DND-41 (cell line): ENCODE measurements at regions not wholly inside any gene's neighbourhood (a gene's known extent, or its start where the extent isn't known, plus 50 kb on each side); places are given as distances from the start of the nearest gene placed in this dataset.

Source experiments
- ATAC-seq: fragments of 200-7000 bp; cut with Tn5 transposase; 3 replicates; pipeline ENCODE4 v1.9.1; 2021; ENCODE audit warnings: low read depth; ENCODE audit not compliant: insufficient read depth
- DNase-seq: peaks from one replicate; pipeline ENCODE4 v3.0.0-alpha.2; 2020
- H2AFZ ChIP-seq: 2 replicates; pipeline ENCODE4 v1.6.0; 2012; ENCODE audit warnings: low read depth, low read length
- H3K27ac ChIP-seq: 2 replicates; pipeline ENCODE4 v1.5.1; 2012; ENCODE audit warnings: low read length, inconsistent platforms
- H3K27me3 ChIP-seq: fragments of 200-600 bp; sonication (generic); 2 replicates; pipeline ENCODE4 v1.6.0; 2012; ENCODE audit warnings: low read length, mild to moderate bottlenecking, inconsistent platforms; ENCODE audit not compliant: insufficient read depth, poor library complexity
- H3K36me3 ChIP-seq: 2 replicates; pipeline ENCODE4 v1.5.1; 2012; ENCODE audit warnings: low read length, inconsistent platforms; ENCODE audit not compliant: insufficient read depth
- H3K4me1 ChIP-seq: 2 replicates; pipeline ENCODE4 v1.5.1; 2012; ENCODE audit warnings: mild to moderate bottlenecking, low read length; ENCODE audit not compliant: insufficient read depth
- H3K4me2 ChIP-seq: 2 replicates; pipeline ENCODE4 v1.6.0; 2012; ENCODE audit warnings: mild to moderate bottlenecking, moderate library complexity, low read length, inconsistent platforms; ENCODE audit not compliant: insufficient read depth
- H3K4me3 ChIP-seq, 2 experiments: fragments of 200-600 bp in 1 of 2; shearing (Covaris generic) in 1 of 2; 2 replicates each; pipeline ENCODE4 v1.5.1; 2012 to 2016; ENCODE audit warnings: inconsistent platforms in 2 of 2, low read length in 2 of 2, mild to moderate bottlenecking in 2 of 2, low read depth in 1 of 2, moderate library complexity in 1 of 2
- H3K79me2 ChIP-seq: 2 replicates; pipeline ENCODE4 v1.6.0; 2012; ENCODE audit warnings: low read length, inconsistent platforms; ENCODE audit not compliant: insufficient read depth
- H3K9ac ChIP-seq: 2 replicates; pipeline ENCODE4 v1.6.0; 2012; ENCODE audit warnings: low read depth, mild to moderate bottlenecking, inconsistent platforms, low read length, moderate library complexity
- H3K9me3 ChIP-seq: 2 replicates; pipeline ENCODE4 v1.5.1; 2012; ENCODE audit warnings: low read length, moderate library complexity, mild to moderate bottlenecking, inconsistent platforms; ENCODE audit not compliant: insufficient read depth, severe bottlenecking
- H4K20me1 ChIP-seq: 2 replicates; pipeline ENCODE4 v1.6.0; 2012; ENCODE audit warnings: low read length; ENCODE audit not compliant: insufficient read depth
- EZH2 ChIP-seq: IDR thresholded peaks from 3 replicates; pipeline ENCODE4 v1.6.1; 2012; ENCODE audit warnings: borderline replicate concordance, low read depth, mild to moderate bottlenecking, moderate library complexity, low read length, inconsistent platforms; ENCODE audit not compliant: severe bottlenecking
- TF ChIP-seq, protein P1 (sequence below): IDR thresholded peaks from 2 replicates; pipeline ENCODE4 v1.5.1; 2012; ENCODE audit warnings: borderline replicate concordance, low read length, moderate library complexity, mild to moderate bottlenecking; ENCODE audit not compliant: poor library complexity, severe bottlenecking; ENCODE audit errors: extremely low read depth

DNA sequence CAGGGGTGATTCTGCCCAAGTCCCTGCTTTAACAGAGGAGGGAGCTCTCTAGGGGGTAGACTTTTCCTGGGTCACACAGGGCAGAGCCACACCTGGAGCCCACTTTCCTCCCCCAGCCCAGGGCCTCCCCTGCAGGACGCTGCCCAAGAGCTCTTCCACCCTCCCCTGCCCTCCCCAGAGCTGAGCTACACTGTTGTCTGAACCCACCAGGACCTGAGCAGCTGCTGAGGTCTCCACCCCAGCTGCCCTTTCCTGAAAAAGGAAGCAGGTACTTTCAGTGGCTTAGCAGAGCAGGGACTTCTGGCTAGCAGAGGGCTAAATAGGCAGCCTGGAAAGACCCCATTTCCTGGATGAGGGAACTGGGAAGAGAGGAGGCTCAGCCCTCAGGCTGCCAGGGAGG is 169.3 kb upstream of the ETV3 start:
- no peak overlapping the region for H3K27ac ChIP-seq
- no peak for TF ChIP-seq EZH2
- TF ChIP-seq, protein P1, sequence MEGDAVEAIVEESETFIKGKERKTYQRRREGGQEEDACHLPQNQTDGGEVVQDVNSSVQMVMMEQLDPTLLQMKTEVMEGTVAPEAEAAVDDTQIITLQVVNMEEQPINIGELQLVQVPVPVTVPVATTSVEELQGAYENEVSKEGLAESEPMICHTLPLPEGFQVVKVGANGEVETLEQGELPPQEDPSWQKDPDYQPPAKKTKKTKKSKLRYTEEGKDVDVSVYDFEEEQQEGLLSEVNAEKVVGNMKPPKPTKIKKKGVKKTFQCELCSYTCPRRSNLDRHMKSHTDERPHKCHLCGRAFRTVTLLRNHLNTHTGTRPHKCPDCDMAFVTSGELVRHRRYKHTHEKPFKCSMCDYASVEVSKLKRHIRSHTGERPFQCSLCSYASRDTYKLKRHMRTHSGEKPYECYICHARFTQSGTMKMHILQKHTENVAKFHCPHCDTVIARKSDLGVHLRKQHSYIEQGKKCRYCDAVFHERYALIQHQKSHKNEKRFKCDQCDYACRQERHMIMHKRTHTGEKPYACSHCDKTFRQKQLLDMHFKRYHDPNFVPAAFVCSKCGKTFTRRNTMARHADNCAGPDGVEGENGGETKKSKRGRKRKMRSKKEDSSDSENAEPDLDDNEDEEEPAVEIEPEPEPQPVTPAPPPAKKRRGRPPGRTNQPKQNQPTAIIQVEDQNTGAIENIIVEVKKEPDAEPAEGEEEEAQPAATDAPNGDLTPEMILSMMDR = no peak
- H3K4me2 ChIP-seq = no peak overlapping the region
- DNase-seq (no peak), ATAC-seq (no peak)
- no peaks in the 10 kb centered on the region for H4K20me1 ChIP-seq
- H3K4me3 ChIP-seq = no peak overlapping the region
- no peak overlapping the region for H3K9ac ChIP-seq
- no peaks in the 10 kb centered on the region for H3K9me3 ChIP-seq
- H3K4me1 ChIP-seq = no peaks in the 10 kb centered on the region
- H2AFZ ChIP-seq = no peak overlapping the region
- no peaks in the 10 kb centered on the region for H3K79me2 ChIP-seq
- peaks cover 31% of the 10 kb centered on the region for H3K27me3 ChIP-seq
- H3K36me3 ChIP-seq = no peaks in the 10 kb centered on the region

DNA sequence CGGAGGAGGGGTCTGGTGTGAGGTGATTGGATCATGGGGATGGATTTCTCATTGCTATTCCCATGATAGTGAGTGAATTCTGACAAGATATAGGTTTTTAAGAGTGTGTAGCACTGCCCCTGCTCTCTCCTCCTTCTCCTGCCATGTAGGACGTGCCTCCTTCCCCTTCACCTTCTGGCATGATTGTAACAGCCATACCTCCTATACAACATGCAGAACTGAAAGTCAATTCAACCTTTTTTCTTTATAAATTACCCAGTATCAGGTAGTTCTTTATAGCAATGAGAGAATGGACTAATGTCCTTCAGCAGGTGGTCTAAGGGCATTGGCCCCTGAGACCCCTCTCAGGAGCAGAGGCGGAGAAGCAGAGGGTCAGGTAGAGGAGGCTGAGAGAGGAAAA is 168.7 kb upstream of the ETV3 start:
- Histone ChIP-seq H3K36me3 (no peaks in the 10 kb centered on the region), H3K79me2 (no peaks in the 10 kb centered on the region), H4K20me1 (no peaks in the 10 kb centered on the region), H3K9ac (no peak overlapping the region), H3K27me3 (peaks cover 33% of the 10 kb centered on the region), H3K9me3 (no peaks in the 10 kb centered on the region), H3K4me2 (no peak overlapping the region), H2AFZ (no peak overlapping the region), H3K27ac (no peak overlapping the region), H3K4me3 (no peak overlapping the region), H3K4me1 (no peaks in the 10 kb centered on the region)
- no peak for ATAC-seq
- TF ChIP-seq, protein P1 = no peak
- no peak for TF ChIP-seq EZH2
- no peak for DNase-seq

DNA sequence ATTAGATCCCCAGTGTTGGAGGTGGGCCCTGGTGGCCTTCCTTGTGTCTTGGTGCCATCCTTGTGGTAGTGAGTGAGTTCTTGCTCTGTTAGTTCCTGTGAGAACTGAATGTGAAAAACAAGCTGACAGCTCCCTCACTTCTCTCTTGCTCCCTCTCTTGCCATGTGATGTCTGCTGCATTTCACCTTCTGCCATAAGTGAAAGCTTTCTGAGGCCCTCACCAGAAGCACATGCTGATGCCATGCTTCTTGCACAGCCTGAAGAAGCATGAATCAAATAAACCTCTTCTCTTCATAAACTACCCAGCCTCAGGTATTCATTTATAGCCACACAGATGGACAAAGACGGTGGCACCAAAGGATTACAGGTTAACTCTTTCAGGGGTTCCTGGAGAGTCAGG is 166.1 kb upstream of the ETV3 start:
- no peak overlapping the region for H2AFZ ChIP-seq
- H3K9me3 ChIP-seq = no peaks in the 10 kb centered on the region
- H3K9ac ChIP-seq = no peak overlapping the region
- H3K79me2 ChIP-seq = no peaks in the 10 kb centered on the region
- TF ChIP-seq, protein P1 = no peak
- TF ChIP-seq EZH2 = no peak
- DNase-seq (no peak), ATAC-seq (no peak)
- H3K4me3 ChIP-seq = no peak overlapping the region
- H3K4me2 ChIP-seq = no peak overlapping the region
- H3K27ac ChIP-seq = no peak overlapping the region
- peaks cover 24% of the 10 kb centered on the region for H3K27me3 ChIP-seq
- H4K20me1 ChIP-seq = no peaks in the 10 kb centered on the region
- no peaks in the 10 kb centered on the region for H3K36me3 ChIP-seq
- H3K4me1 ChIP-seq = no peaks in the 10 kb centered on the region

DNA sequence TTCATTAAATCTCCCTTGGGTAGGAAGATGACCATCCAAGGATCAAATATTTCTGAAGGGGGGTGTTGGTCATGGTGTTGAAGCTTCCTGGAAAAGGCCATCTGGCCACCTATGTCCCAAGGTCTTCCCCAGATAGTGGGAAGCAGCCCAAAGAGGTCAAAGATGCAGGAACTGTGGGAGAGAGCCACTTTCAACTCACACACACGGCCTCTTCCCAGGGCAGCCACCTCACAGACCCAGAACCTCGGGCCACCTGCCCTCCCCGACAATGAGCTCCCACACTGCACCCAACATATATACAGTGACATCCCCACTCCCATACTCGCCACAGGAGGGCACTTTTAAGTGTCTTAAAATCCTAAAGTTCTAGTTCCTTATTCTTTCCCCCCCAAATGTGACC is 164.5 kb upstream of the ETV3 start:
- no peak overlapping the region for H3K4me3 ChIP-seq
- H2AFZ ChIP-seq = no peak overlapping the region
- no peaks in the 10 kb centered on the region for H3K9me3 ChIP-seq
- peaks cover 24% of the 10 kb centered on the region for H3K27me3 ChIP-seq
- no peaks in the 10 kb centered on the region for H4K20me1 ChIP-seq
- H3K79me2 ChIP-seq = no peaks in the 10 kb centered on the region
- H3K4me2 ChIP-seq = no peak overlapping the region
- no peaks in the 10 kb centered on the region for H3K36me3 ChIP-seq
- no peak for DNase-seq
- no peak overlapping the region for H3K9ac ChIP-seq
- TF ChIP-seq, protein P1 = no peak
- no peak for TF ChIP-seq EZH2
- H3K27ac ChIP-seq = no peak overlapping the region
- ATAC-seq = no peak
- H3K4me1 ChIP-seq = no peaks in the 10 kb centered on the region
